Stimulated activated CD8-positive, alpha-beta memory T cell treated with anti-CD3 and anti-CD28 coated beads, Interleukin-7, amount 100 ng/mL, for 1 hour (primary cell): ENCODE measurements at regions not wholly inside any gene's neighbourhood (a gene's known extent, or its start where the extent isn't known, plus 50 kb on each side); places are given as distances from the start of the nearest gene placed in this dataset.
"Not testable (repeated sequence)": the region's sequence is repeated elsewhere in the genome, so short reads cannot be mapped to it uniquely, and the experiment has no call there.

Source experiments
- DNase-seq, 2 donors: peaks; one replicate each; pipeline ENCODE4 v3.0.0-alpha.2; 2020; ENCODE audit warnings: low read depth in 2 of 2

- DNase-seq: no peak
Measured at GRCh38 chr4:26208237-26208994, 112.4 kb upstream of the RBPJ start.

- DNase-seq: not testable (repeated sequence)
Measured at GRCh38 chr4:26209378-26209777, 111.4 kb upstream of the RBPJ start.

- no peak for DNase-seq
Measured at GRCh38 chr4:26212528-26212927, 108.3 kb upstream of the RBPJ start.

- DNase-seq: no peak
Measured at GRCh38 chr4:26213317-26213716, 107.5 kb upstream of the RBPJ start.

- DNase-seq: no peak
Measured at GRCh38 chr4:26214994-26215393, 105.8 kb upstream of the RBPJ start.

- DNase-seq: no peak
Measured at GRCh38 chr4:26215725-26216124, 105.1 kb upstream of the RBPJ start.

- DNase-seq: no peak
Measured at GRCh38 chr4:26217481-26217880, 103.3 kb upstream of the RBPJ start.

- DNase-seq: no peak
Measured at GRCh38 chr4:26217961-26218676, 102.7 kb upstream of the RBPJ start.

- DNase-seq: no peak
Measured at GRCh38 chr4:26218677-26219605, 101.9 kb upstream of the RBPJ start.

GRCh38 chr4:26220696-26221095, 100.1 kb upstream of the RBPJ start:
- DNase-seq: no peak

- DNase-seq: no peak
Measured at GRCh38 chr4:26223155-26223554, 97.7 kb upstream of the RBPJ start.

GRCh38 chr4:26226629-26227376, 94.0 kb upstream of the RBPJ start:
- DNase-seq: no peak

- no peak for DNase-seq
Measured at GRCh38 chr4:26227601-26228229, 93.1 kb upstream of the RBPJ start.

GRCh38 chr4:26228883-26229282, 91.9 kb upstream of the RBPJ start:
- no peak for DNase-seq

- DNase-seq: no peak
Measured at GRCh38 chr4:26229974-26230373, 90.8 kb upstream of the RBPJ start.

GRCh38 chr4:26233350-26233749, 87.5 kb upstream of the RBPJ start:
- no peak for DNase-seq

- DNase-seq: no peak
Measured at GRCh38 chr4:26235500-26235899, 85.3 kb upstream of the RBPJ start.

GRCh38 chr4:26237916-26238315, 82.9 kb upstream of the RBPJ start:
- no peak for DNase-seq

- no peak for DNase-seq
Measured at GRCh38 chr4:26238426-26238777, 82.4 kb upstream of the RBPJ start.

GRCh38 chr4:26238778-26239679, 81.8 kb upstream of the RBPJ start:
- DNase-seq: no peak
